Caco-2 (cell line): ENCODE measurements at regions not wholly inside any gene's neighbourhood (a gene's known extent, or its start where the extent isn't known, plus 50 kb on each side); places are given as distances from the start of the nearest gene placed in this dataset.
"Not testable (repeated sequence)": the region's sequence is repeated elsewhere in the genome, so short reads cannot be mapped to it uniquely, and the experiment has no call there.

Source experiments
- BruUV-seq: library from RNA; stranded (reverse); fragments of 400-500 nt; replicated peaks from 2 replicates; lab custom pipeline; 2021; lab: Mats Ljungman, UMichigan
- CTCF ChIA-PET: fragments of 300-600 bp; sonication (Branson Sonifier 250); formaldehyde crosslinking; loops from one replicate; lab custom pipeline; 2022; ENCODE audit warnings: antibody characterized with exemption; lab: Charles Lee
- POLR2A ChIA-PET: fragments of 300-600 bp; sonication (Branson Sonifier 250); formaldehyde crosslinking; loops from one replicate; lab custom pipeline; 2022; ENCODE audit warnings: antibody characterized with exemption; lab: Charles Lee
- DNase-seq, 2 experiments: peaks; one replicate each; pipeline versions ENCODE4 v3.0.0 to v3.0.0-alpha.2; 2020 to 2022
- H3K27me3 ChIP-seq: replicated peaks from 2 replicates; pipeline ENCODE4 v1.6.0; 2011; ENCODE audit warnings: low read length; ENCODE audit not compliant: control insufficient read depth, insufficient read depth
- H3K36me3 ChIP-seq: 2 replicates; pipeline ENCODE4 v1.5.1; 2011; ENCODE audit warnings: low read length; ENCODE audit not compliant: control insufficient read depth, insufficient read depth
- H3K4me1 ChIP-seq: fragments of 250-450 bp; sonication (Bioruptor Pico); 2 replicates; pipeline ENCODE4 v1.5.1; 2020; ENCODE audit warnings: mild to moderate bottlenecking
- H3K4me3 ChIP-seq: 2 replicates; pipeline ENCODE4 v1.5.1; 2011; ENCODE audit warnings: low read depth, mild to moderate bottlenecking, control low read depth, low read length
- H3K9me3 ChIP-seq: fragments of 250-450 bp; sonication (Bioruptor Pico); 2 replicates; pipeline ENCODE4 v1.5.1; 2020; ENCODE audit warnings: mild to moderate bottlenecking, moderate library complexity
- H3K27ac Mint-ChIP-seq: one replicate; pipeline ENCODE4 v1.8.0; 2022; ENCODE audit warnings: mixed read lengths; ENCODE audit not compliant: unreplicated experiment
- H3K27me3 Mint-ChIP-seq: one replicate; pipeline ENCODE4 v1.8.0; 2022; ENCODE audit warnings: mixed read lengths; ENCODE audit not compliant: insufficient read depth, unreplicated experiment
- H3K36me3 Mint-ChIP-seq: one replicate; pipeline ENCODE4 v1.8.0; 2022; ENCODE audit warnings: mild to moderate bottlenecking, mixed read lengths; ENCODE audit not compliant: insufficient read depth, unreplicated experiment
- H3K4me1 Mint-ChIP-seq: one replicate; pipeline ENCODE4 v1.8.0; 2022; ENCODE audit warnings: low read depth, mixed read lengths; ENCODE audit not compliant: unreplicated experiment
- H3K4me3 Mint-ChIP-seq: one replicate; pipeline ENCODE4 v1.8.0; 2022; ENCODE audit warnings: mild to moderate bottlenecking, moderate library complexity, mixed read lengths; ENCODE audit not compliant: unreplicated experiment
- H3K9me3 Mint-ChIP-seq: one replicate; pipeline ENCODE4 v1.8.0; 2022; ENCODE audit warnings: mixed read lengths; ENCODE audit not compliant: unreplicated experiment
- CTCF ChIP-seq, 2 experiments: fragments of 200-600 bp in 1 of 2; IDR thresholded peaks; 1 replicate in 1 of 2; 2 replicates in 1 of 2; pipeline versions ENCODE4 v1.5.1 to v1.8.0; 2011 to 2022; ENCODE audit warnings: antibody characterized with exemption in 1 of 2, control low read depth in 1 of 2, inconsistent platforms in 1 of 2, low read depth in 1 of 2, low read length in 1 of 2, mild to moderate bottlenecking in 1 of 2, moderate library complexity in 1 of 2; ENCODE audit not compliant: insufficient read depth in 1 of 2, severe bottlenecking in 1 of 2, unreplicated experiment in 1 of 2
- intact Hi-C: fragments of 100-400 bp; cut with micrococcal nuclease; formaldehyde crosslinking; loops from one replicate; pipeline ENCODE4 v1.10.0; 2022; ENCODE audit not compliant: unreplicated experiment

GRCh38 chr18:14223919-14224318 lies 91.7 kb upstream of the ZNF519 start:
- BruUV-seq, H3K9me3 ChIP-seq, CTCF ChIA-PET, H3K27ac Mint-ChIP-seq, H3K4me3 Mint-ChIP-seq, H3K27me3 Mint-ChIP-seq, DNase-seq, POLR2A ChIA-PET, intact Hi-C loops, H3K36me3 ChIP-seq, H3K27me3 ChIP-seq, H3K9me3 Mint-ChIP-seq, H3K4me3 ChIP-seq: not testable (repeated sequence)
- peaks cover 31% of the 10 kb centered on the region for H3K36me3 Mint-ChIP-seq
- peaks cover 11% of the 10 kb centered on the region for H3K4me1 ChIP-seq
- peaks cover 19% of the 10 kb centered on the region for H3K4me1 Mint-ChIP-seq

- H3K27me3 ChIP-seq, H3K27me3 Mint-ChIP-seq, intact Hi-C loops, H3K9me3 Mint-ChIP-seq, H3K27ac Mint-ChIP-seq, POLR2A ChIA-PET, H3K4me3 Mint-ChIP-seq, H3K36me3 ChIP-seq, DNase-seq, H3K4me3 ChIP-seq, BruUV-seq, CTCF ChIA-PET, H3K9me3 ChIP-seq: not testable (repeated sequence)
- Mint-ChIP-seq H3K4me1 (peaks cover 19% of the 10 kb centered on the region), H3K36me3 (peaks cover 31% of the 10 kb centered on the region)
- H3K4me1 ChIP-seq, result peaks cover 11% of the 10 kb centered on the region
These were observed 91.1 kb upstream of the ZNF519 start for GRCh38 chr18:14223231-14223822.

GRCh38 chr18:14222354-14223221 lies 90.4 kb upstream of the ZNF519 start:
- H3K36me3 Mint-ChIP-seq, result peaks cover 31% of the 10 kb centered on the region
- H3K9me3 Mint-ChIP-seq, DNase-seq, H3K4me3 Mint-ChIP-seq, H3K36me3 ChIP-seq, intact Hi-C loops, H3K27ac Mint-ChIP-seq, H3K27me3 ChIP-seq, H3K9me3 ChIP-seq, POLR2A ChIA-PET, H3K27me3 Mint-ChIP-seq, H3K4me3 ChIP-seq, BruUV-seq, CTCF ChIA-PET: not testable (repeated sequence)
- peaks cover 11% of the 10 kb centered on the region for H3K4me1 ChIP-seq
- peaks cover 19% of the 10 kb centered on the region for H3K4me1 Mint-ChIP-seq

- H3K4me1 ChIP-seq, result peaks cover 5% of the 10 kb centered on the region
- no peak overlapping the region for H3K4me3 ChIP-seq
- intact Hi-C loops, result no loop called here
- no peak for TF ChIP-seq CTCF (IDR thresholded peaks at IDR 0.05; ENCODE audit: insufficient read depth in 1 of 2, low read depth in 1 of 2, low read length in 1 of 2, severe bottlenecking in 1 of 2, unreplicated experiment in 1 of 2)
- no peaks in the 10 kb centered on the region for H3K27me3 ChIP-seq
- Mint-ChIP-seq H3K9me3 (no peaks in the 10 kb centered on the region), H3K4me3 (no peak overlapping the region), H3K27ac (no peak overlapping the region), H3K36me3 (peaks cover 31% of the 10 kb centered on the region), H3K4me1 (peaks cover 13% of the 10 kb centered on the region), H3K27me3 (no peaks in the 10 kb centered on the region)
- no peaks in the 10 kb centered on the region for H3K36me3 ChIP-seq
- no peak for DNase-seq
- ChIA-PET POLR2A (no interaction called here), CTCF (no interaction called here)
- 0 out of 2 replicates have a peak, but pooled peaks cover 3% of the 10 kb centered on the region for H3K9me3 ChIP-seq
- BruUV-seq, result no TSS peak
These were observed 89.5 kb upstream of the ZNF519 start for GRCh38 chr18:14221689-14222088.

GRCh38 chr18:14215952-14216351 lies 83.7 kb upstream of the ZNF519 start:
- H3K4me3 Mint-ChIP-seq, CTCF ChIA-PET, H3K4me3 ChIP-seq, H3K27me3 ChIP-seq, DNase-seq, H3K4me1 ChIP-seq, H3K36me3 ChIP-seq, H3K4me1 Mint-ChIP-seq, H3K27ac Mint-ChIP-seq, H3K9me3 ChIP-seq, H3K27me3 Mint-ChIP-seq, H3K36me3 Mint-ChIP-seq, POLR2A ChIA-PET, H3K9me3 Mint-ChIP-seq, BruUV-seq, intact Hi-C loops: not testable (repeated sequence)

GRCh38 chr18:14203424-14203823 lies 71.2 kb upstream of the ZNF519 start:
- H3K27me3 Mint-ChIP-seq, H3K4me1 ChIP-seq, CTCF ChIA-PET, BruUV-seq, H3K27me3 ChIP-seq, POLR2A ChIA-PET, H3K4me3 ChIP-seq, H3K9me3 ChIP-seq, H3K4me1 Mint-ChIP-seq, H3K27ac Mint-ChIP-seq, intact Hi-C loops, DNase-seq, H3K4me3 Mint-ChIP-seq, H3K9me3 Mint-ChIP-seq, H3K36me3 ChIP-seq: not testable (repeated sequence)
- H3K36me3 Mint-ChIP-seq, result peaks cover 12% of the 10 kb centered on the region
